GM21529 (cell line): ENCODE measurements at regions not wholly inside any gene's neighbourhood (a gene's known extent, or its start where the extent isn't known, plus 50 kb on each side); places are given as distances from the start of the nearest gene placed in this dataset.

ENCODE experiments used
- ATAC-seq: cut with Tn5 transposase; IDR thresholded peaks from one replicate; pipeline ENCODE4 v1.9.1; 2021; ENCODE audit not compliant: unreplicated experiment

DNA sequence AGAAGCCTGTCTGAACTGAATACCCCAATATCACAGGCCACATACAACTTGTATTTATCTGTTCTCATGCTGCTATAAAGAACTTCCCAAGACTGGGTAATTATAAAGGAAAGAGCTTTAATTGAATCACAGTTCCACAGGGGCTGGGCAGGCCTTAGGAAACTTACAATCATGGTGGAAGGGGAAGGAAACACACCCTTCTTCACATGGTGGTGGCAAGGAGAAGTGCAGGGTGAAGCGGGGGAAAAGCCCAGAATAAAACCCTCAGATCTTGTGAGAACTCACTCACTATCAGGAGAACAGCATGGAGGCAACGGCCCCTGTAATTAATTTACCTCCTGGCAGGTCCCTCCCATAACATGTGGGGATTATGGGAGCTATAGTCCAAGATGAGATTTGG, 50.3 kb upstream of the FNDC1 start:
- ATAC-seq: no peak

DNA sequence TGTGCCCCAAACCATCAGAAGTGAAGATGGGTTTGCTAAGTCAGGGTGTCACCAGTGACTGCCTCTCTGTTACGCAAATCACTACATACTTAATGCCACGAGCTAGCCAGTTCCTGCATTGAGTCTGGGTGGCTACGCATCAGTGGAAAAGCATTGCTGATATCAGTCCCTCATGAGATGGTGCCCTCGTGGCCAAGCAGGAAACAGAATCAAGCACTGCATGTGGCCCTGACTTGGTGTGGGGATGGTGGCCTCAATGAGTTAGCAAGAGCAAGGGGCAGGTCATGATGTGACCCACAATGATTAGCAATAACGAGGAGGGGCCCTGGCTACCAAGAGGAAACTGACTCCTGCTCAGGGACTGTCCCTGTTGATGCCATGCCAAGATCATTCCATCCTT, 51.6 kb upstream of the FNDC1 start:
- ATAC-seq: no peak

DNA sequence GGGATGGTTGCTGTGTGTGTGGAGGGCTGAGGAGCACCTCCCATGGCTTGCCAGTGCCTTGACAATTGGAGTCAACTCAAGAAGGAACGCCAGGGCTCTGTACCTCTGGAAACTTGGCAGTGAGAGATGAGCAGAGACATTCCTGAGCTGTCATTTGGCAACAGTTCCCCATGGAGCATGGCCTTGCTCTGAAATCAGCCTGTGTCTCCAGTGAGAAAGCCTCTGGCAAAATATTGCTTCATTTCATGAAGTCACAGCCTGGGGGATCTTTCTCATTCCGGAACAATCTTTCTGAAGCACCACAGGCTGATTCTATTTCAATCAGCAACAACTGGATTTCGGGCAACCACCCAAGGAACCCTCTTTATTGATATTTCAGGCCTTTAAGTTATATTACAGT, 52.2 kb upstream of the FNDC1 start:
- ATAC-seq: no peak

- peak; percentile 73 for ATAC-seq
These were observed 52.9 kb upstream of the FNDC1 start for GRCh38 chr6:159116343-159116742.

GRCh38 chr6:159114569-159114968, 54.6 kb upstream of the FNDC1 start:
- no peak for ATAC-seq

- no peak for ATAC-seq
These were observed 56.0 kb upstream of the FNDC1 start for GRCh38 chr6:159113223-159113622.

DNA sequence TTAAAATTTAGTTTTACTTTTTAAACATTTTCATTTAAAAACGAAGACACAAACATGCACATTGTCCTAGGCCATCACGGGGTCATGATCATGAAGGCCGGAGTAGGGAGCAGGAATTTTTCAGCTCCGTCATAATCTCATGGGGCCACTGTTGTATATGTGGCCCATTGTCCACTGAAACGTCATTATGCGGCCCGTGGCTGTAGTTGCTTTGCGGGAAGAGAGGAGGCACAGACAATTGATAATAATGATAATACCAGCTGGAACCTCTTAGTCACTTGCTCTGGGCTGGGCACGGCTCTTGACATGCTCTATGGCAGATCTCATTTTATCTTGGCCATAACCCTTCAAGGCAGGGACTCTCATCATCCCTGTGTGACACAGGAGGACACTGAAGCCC, 56.5 kb upstream of the FNDC1 start:
- ATAC-seq: no peak

- no peak for ATAC-seq
These were observed 58.5 kb upstream of the FNDC1 start for GRCh38 chr6:159110748-159111147.

DNA sequence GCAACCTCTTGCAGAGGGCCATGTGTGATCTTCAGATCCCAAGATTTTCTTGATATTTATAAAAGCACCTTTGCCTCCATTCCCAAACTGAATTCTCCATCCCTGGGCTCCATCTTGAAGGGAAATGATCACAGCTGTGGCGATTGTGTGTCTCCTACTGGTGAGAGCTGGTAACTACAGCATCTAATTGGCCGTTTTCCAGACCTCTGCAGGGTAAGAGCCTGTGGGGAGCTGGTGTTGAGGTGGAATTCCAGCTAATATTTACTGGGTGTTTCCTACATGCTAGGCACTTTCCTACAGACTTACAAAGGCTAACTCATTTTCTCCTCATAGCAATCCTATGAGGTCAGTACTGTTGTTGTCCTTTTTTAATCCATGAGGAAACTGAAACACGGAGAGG, 59.2 kb upstream of the FNDC1 start:
- no peak for ATAC-seq

GRCh38 chr6:159109391-159109790, 59.8 kb upstream of the FNDC1 start:
- ATAC-seq: no peak

DNA sequence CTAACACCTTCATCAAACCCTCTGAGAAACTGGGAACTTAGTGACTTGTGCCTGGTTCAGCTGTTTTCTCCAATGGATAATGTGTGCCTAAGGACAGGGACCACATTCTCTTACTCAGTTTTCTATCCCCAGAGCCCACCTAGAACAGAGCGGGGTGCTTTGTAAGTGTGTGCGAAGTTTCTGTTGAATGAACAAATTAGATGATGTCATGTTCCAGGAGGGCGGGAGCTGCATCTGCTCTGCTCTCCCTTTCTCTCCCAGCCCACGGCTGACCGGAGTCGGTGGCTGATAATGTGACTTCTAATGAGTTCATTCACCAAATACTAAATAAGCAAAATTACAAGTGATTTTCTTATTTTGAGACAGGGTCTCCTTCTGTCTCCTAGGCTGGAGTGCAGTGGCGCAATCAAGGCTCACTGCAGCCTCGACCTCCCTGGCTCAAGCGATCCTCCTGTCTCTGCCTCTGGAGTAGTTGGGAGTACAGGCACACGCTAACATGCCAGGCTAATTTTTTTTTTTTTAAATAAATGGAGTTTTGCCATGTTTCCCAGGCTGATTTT, 60.7 kb upstream of the FNDC1 start:
- ATAC-seq: no peak

DNA sequence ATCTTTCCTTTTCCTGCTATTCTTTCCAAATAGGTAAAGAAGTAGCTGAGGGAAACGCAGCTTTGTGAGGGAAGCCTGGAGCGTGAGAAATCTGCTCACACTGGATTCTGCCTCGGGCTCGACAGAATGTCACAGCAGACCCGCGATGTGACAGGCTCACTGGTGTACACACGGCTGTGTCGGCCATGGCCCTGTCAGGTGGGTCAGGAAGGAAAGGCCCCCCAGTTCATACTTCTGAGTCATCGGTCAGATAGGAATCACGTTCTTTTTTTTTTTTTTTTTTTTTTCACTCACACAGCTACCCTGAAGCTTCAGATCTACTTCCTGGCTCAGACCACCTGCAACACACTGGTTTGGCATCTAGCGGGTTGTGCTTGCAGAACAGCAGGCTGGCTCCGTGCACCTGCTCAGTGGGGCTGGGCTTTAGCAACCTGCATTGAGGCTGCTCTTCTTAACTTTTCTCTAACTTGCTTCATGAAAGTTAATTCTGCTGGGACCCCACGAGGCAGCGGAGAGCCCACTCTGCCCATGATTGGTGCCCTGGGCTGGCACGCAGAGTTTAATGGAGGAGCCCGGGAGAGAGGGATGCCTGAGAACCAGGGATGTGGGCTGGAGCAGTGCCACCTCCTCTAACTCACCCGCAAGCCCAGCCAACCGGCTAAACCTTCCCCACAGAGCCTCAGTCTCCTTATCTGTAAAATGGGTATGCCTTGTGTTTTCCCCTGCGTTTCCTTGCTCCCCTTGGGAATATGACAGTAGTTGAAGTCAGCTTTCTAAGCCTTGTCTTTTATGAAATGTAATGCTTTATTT, 61.5 kb upstream of the FNDC1 start:
- no peak for ATAC-seq

- peak; percentile 88 for ATAC-seq
These were observed 61.9 kb upstream of the TAGAP start for GRCh38 chr6:159106627-159107241.

DNA sequence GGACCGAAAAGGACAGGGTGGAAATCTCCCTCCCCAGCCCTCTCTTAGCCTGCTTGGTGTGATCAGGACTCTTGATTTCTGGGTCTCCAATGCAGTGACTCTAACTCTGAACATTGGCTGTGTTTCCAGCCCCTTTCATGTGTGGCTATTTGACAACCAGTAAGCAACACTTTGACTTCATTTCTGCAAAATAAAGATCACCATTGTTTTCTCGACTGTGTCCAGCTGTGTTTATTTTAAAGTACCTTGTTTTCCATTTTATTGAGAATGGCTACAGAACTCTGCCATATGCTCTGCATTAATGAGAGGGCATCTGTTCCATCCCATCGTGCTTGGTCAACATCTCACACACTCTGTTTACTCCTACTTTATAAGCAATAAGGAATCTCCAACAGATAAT, 60.9 kb upstream of the TAGAP start:
- no peak for ATAC-seq

DNA sequence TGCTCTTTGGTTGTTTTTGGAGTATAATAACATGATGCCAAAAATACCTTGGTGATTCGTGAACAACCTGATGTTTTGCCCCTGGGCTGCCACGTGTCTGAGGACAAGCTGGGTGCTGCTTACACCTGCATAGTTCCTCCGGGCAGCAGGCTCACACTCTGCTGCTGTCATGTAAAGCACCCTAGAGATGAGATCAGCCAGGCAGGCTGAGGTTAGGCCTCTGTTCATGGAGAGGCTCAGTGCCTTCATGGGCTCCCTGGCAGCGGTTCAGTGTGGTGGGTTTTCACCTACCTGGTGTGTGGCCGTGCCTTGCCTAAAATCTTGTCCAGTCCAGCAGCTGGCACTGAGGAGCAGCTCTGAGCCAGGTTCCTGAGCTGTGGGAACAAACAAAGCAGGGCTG, 60.1 kb upstream of the TAGAP start:
- no peak for ATAC-seq

GRCh38 chr6:159104163-159104925, 59.6 kb upstream of the TAGAP start:
- ATAC-seq: peak; percentile 50

- ATAC-seq: no peak
These were observed 58.8 kb upstream of the TAGAP start for GRCh38 chr6:159103396-159104162.

DNA sequence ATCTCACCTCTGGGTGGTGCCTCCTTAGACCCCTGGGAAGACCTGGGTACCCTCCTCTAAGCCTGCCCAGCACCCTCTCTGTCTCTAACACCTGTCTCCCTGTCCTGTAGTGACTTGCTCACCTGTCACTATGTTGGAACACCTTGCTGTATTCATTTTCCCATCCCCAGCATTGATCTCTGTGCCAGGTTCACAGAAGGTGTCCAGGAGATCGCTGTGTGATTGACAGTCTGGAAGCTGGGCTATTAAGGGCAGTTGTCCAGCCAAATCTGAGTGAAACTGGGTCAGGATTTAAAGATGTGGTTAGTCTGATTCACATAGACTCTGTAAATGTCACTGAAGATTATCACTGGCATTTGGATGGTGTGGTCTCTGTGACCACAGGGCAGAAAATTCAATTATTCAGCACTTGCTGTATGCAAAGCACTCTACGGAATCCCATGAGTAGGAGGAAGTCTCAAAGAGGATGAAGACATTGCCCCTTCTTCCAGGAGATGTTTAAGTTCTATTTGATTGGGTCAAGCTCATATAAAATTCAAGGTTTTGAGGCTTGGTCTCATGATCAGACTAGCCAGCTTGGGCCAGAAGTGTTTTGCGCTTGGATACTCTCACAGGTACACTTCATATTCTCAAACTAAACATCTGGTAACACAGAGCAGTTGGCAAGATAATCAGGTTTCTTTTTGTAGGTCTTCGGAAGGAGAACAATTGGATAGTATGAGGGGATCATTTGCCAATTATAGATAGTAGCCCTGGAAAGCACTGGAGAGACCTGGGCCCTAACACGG, 57.8 kb upstream of the TAGAP start:
- no peak for ATAC-seq

- no peak for ATAC-seq
These were observed 56.9 kb upstream of the TAGAP start for GRCh38 chr6:159101656-159102055.
